Loucy (cell line): ENCODE measurements at regions not wholly inside any gene's neighbourhood (a gene's known extent, or its start where the extent isn't known, plus 50 kb on each side); places are given as distances from the start of the nearest gene placed in this dataset.

Experiments used
- CTCF ChIP-seq: fragments of 200-600 bp; sonication (generic); conservative IDR thresholded peaks from 2 replicates; pipeline ENCODE4 v1.5.1; 2014; ENCODE audit warnings: mild to moderate bottlenecking, antibody characterized with exemption, low read length
- EZH2phosphoT487 ChIP-seq: fragments of 200-600 bp; IDR thresholded peaks from 2 replicates; pipeline ENCODE4 v1.6.1; 2018; ENCODE audit warnings: antibody characterized with exemption, mild to moderate bottlenecking, moderate library complexity, borderline replicate concordance

GRCh38 chr14:49189375-49189774 lies 396.8 kb downstream of the RPS29 start:
- no peak for TF ChIP-seq CTCF
- no peak for TF ChIP-seq EZH2phosphoT487
